HG03025 (cell line): ENCODE measurements at regions not wholly inside any gene's neighbourhood (a gene's known extent, or its start where the extent isn't known, plus 50 kb on each side); places are given as distances from the start of the nearest gene placed in this dataset.
"Not testable (repeated sequence)": the region's sequence is repeated elsewhere in the genome, so short reads cannot be mapped to it uniquely, and the experiment has no call there.

Experiments used
- ATAC-seq: cut with Tn5 transposase; IDR thresholded peaks from one replicate; pipeline ENCODE4 v1.9.1; 2021; ENCODE audit warnings: mild to moderate bottlenecking, moderate library complexity; ENCODE audit not compliant: unreplicated experiment, low FRiP score

- ATAC-seq: no peak
These were observed 224.5 kb upstream of the CENPE start for GRCh38 chr4:103422467-103423219.

GRCh38 chr4:103415801-103416200 lies 217.7 kb upstream of the CENPE start:
- ATAC-seq: no peak

GRCh38 chr4:103412646-103413045 lies 214.5 kb upstream of the CENPE start:
- not testable (repeated sequence) for ATAC-seq

- ATAC-seq: no peak
These were observed 212.2 kb upstream of the CENPE start for GRCh38 chr4:103410386-103410785.

- no peak for ATAC-seq
These were observed 207.3 kb upstream of the CENPE start for GRCh38 chr4:103405415-103405814.

GRCh38 chr4:103403619-103404018 lies 205.5 kb upstream of the CENPE start:
- ATAC-seq: no peak

- ATAC-seq: no peak
These were observed 204.1 kb upstream of the CENPE start for GRCh38 chr4:103402198-103402597.

GRCh38 chr4:103400405-103400804 lies 202.3 kb upstream of the CENPE start:
- peak; percentile 76 for ATAC-seq

- ATAC-seq: no peak
These were observed 199.4 kb upstream of the CENPE start for GRCh38 chr4:103397541-103397940.

GRCh38 chr4:103387508-103388011 lies 189.4 kb upstream of the CENPE start:
- ATAC-seq: not testable (repeated sequence)

GRCh38 chr4:103385565-103385964 lies 187.4 kb upstream of the CENPE start:
- ATAC-seq: not testable (repeated sequence)

GRCh38 chr4:103375278-103375677 lies 177.1 kb upstream of the CENPE start:
- no peak for ATAC-seq

- no peak for ATAC-seq
These were observed 176.6 kb upstream of the CENPE start for GRCh38 chr4:103374758-103375157.

GRCh38 chr4:103374306-103374705 lies 176.2 kb upstream of the CENPE start:
- ATAC-seq: no peak

GRCh38 chr4:103372002-103372558 lies 173.9 kb upstream of the CENPE start:
- ATAC-seq: no peak

- no peak for ATAC-seq
These were observed 172.2 kb upstream of the CENPE start for GRCh38 chr4:103370336-103370735.

GRCh38 chr4:103365285-103365684 lies 167.1 kb upstream of the CENPE start:
- no peak for ATAC-seq

- ATAC-seq: no peak
These were observed 165.9 kb upstream of the CENPE start for GRCh38 chr4:103364083-103364482.

GRCh38 chr4:103361926-103362325 lies 163.8 kb upstream of the CENPE start:
- no peak for ATAC-seq

GRCh38 chr4:103359900-103360299 lies 161.8 kb upstream of the CENPE start:
- no peak for ATAC-seq

- ATAC-seq: no peak
These were observed 155.9 kb upstream of the CENPE start for GRCh38 chr4:103354006-103354405.

- ATAC-seq: no peak
These were observed 131.5 kb upstream of the CENPE start for GRCh38 chr4:103329642-103330041.
